ENCODE measurements at regions not wholly inside any gene's neighbourhood (a gene's known extent, or its start where the extent isn't known, plus 50 kb on each side); places are given as distances from the start of the nearest gene placed in this dataset.
"Not testable (repeated sequence)": the region's sequence is repeated elsewhere in the genome, so short reads cannot be mapped to it uniquely, and the experiment has no call there.

DNA sequence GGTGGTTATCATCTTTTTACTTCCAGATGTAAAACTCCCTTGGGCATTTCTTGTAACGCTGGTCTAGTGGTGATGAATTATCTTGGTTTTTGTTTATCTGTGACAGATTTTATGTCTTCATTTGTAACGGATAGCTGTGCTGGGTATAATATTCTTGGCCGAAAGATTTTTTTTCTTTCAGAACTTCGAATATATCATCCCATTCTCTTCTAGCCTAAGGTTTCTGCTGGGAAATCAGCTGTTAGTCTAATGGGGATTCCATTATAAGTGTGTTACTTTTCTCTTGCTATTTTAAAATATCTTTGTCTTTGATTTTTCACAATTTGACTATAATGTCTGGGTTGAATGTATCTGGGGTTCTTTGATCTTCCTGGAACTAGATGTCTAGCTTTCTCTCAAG is 55.4 kb upstream of the CSNK1E start:
- BruUV-seq (replicated peaks); CTCF ChIA-PET (ENCODE audit: low intra/inter-chr PET ratio, low total read pairs): not testable (repeated sequence)
- WGBS (ENCODE audit: low lambda C conversion rate) = 96% methylated on average over 4 of the region's 4 CpGs

DNA sequence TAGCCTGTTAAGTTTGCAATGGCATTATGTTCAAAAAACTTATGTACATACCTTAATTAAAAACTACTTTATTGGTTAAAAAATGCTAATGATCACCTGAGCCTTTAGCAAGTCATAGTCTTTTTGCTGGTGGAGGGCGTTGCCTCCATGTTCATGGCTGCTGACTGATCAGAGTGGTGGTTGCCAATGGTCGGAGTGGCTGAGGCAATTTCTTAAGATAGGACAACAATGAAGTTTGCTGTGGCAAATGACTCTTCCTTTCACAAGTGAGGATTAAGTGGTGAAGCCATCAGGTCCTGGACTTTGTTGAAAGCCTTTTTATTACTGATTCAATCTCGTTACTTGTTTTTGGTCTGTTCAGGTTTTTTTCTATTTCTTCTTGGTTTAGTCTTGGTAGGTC is 53.3 kb upstream of the CSNK1E start:
- intact Hi-C loops (cut with micrococcal nuclease; ENCODE audit: unreplicated experiment); H3K36me3 ChIP-seq (replicated peaks in 1 of 2; ENCODE audit: control insufficient read depth in 1 of 2, insufficient read depth in 2 of 2, low read length in 2 of 2); BruUV-seq (replicated peaks); POLR2A ChIA-PET; FAIRE-seq; ATAC-seq; H2AFZ ChIP-seq (ENCODE audit: low read length); in situ Hi-C loops (cut with HindIII; ENCODE audit: extremely low pct_ligation_motif_present, low pct_unique_long_range_greater_than_20kb); H3K4me3 ChIP-seq (replicated peaks in 1 of 3; ENCODE audit: insufficient read depth in 1 of 3, low read depth in 2 of 3, low read length in 3 of 3); H3K9ac ChIP-seq (ENCODE audit: insufficient read depth, low read depth, low read length); DNase-seq (ENCODE audit: low spot score); H3K27me3 ChIP-seq (ENCODE audit: control insufficient read depth in 1 of 2, insufficient read depth in 2 of 2, low read length in 2 of 2); H3K4me1 ChIP-seq (ENCODE audit: insufficient read depth, low read length); H3K79me2 ChIP-seq (ENCODE audit: insufficient read depth, low read length); CTCF ChIA-PET (ENCODE audit: low intra/inter-chr PET ratio, low total read pairs); H3K4me2 ChIP-seq (ENCODE audit: low read depth, low read length); H3K27ac ChIP-seq (ENCODE audit: extremely low read length, insufficient read depth, low read length); H4K20me1 ChIP-seq (ENCODE audit: insufficient read depth, low read length): not testable (repeated sequence)
- peaks cover 16% of the 10 kb centered on the region for H3K9me3 ChIP-seq (ENCODE audit: low read length)
- WGBS (ENCODE audit: low lambda C conversion rate) = 97% methylated on average over 2 of the region's 3 CpGs

More for the DNA sequence above, 55.4 kb upstream of the CSNK1E start:
- H3K79me2 ChIP-seq (ENCODE audit: insufficient read depth, low read length); in situ Hi-C loops (cut with HindIII; ENCODE audit: extremely low pct_ligation_motif_present, low pct_unique_long_range_greater_than_20kb); H3K4me2 ChIP-seq (ENCODE audit: low read depth, low read length); H3K9ac ChIP-seq (ENCODE audit: insufficient read depth, low read depth, low read length); intact Hi-C loops (cut with micrococcal nuclease; ENCODE audit: unreplicated experiment); POLR2A ChIA-PET; ATAC-seq; H3K27ac ChIP-seq (ENCODE audit: extremely low read length, insufficient read depth, low read length); H3K4me1 ChIP-seq (ENCODE audit: insufficient read depth, low read length); H4K20me1 ChIP-seq (ENCODE audit: insufficient read depth, low read length); DNase-seq (ENCODE audit: low spot score); H3K36me3 ChIP-seq (replicated peaks in 1 of 2; ENCODE audit: control insufficient read depth in 1 of 2, insufficient read depth in 2 of 2, low read length in 2 of 2); H3K4me3 ChIP-seq (replicated peaks in 1 of 3; ENCODE audit: insufficient read depth in 1 of 3, low read depth in 2 of 3, low read length in 3 of 3); H3K27me3 ChIP-seq (ENCODE audit: control insufficient read depth in 1 of 2, insufficient read depth in 2 of 2, low read length in 2 of 2); H2AFZ ChIP-seq (ENCODE audit: low read length); FAIRE-seq: not testable (repeated sequence)
- H3K9me3 ChIP-seq (ENCODE audit: low read length) = peaks cover 16% of the 10 kb centered on the region
- peak; percentile 88; the same call in 1 of the 2 replicates for TF ChIP-seq ZFP1 (CRISPR knock-in tag; IDR thresholded peaks at IDR 0.05)

DNA sequence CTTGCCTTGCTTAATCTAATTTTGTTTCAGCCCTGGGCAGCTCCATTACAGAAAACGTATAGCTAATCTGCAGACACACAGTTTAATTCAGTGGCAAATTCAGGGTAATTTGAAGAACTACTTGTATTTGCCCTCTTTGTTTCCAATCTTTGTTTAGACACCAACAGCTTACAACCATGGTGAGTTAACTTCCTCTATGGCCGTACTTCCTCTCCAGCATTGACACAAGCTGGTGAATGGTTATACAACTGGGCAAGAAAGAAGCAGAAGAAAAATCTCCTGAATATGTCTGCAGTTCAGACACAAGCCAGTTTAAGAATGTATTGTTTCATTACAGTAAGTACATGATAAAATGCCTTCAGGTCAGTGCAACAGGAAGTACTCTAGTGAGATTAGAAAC is 51.9 kb upstream of the CSNK1E start:
- CTCF ChIA-PET (ENCODE audit: low intra/inter-chr PET ratio, low total read pairs); FAIRE-seq; H4K20me1 ChIP-seq (ENCODE audit: insufficient read depth, low read length); in situ Hi-C loops (cut with HindIII; ENCODE audit: extremely low pct_ligation_motif_present, low pct_unique_long_range_greater_than_20kb); H3K79me2 ChIP-seq (ENCODE audit: insufficient read depth, low read length); H3K9ac ChIP-seq (ENCODE audit: insufficient read depth, low read depth, low read length); H3K4me3 ChIP-seq (replicated peaks in 1 of 3; ENCODE audit: insufficient read depth in 1 of 3, low read depth in 2 of 3, low read length in 3 of 3); BruUV-seq (replicated peaks); H3K27me3 ChIP-seq (ENCODE audit: control insufficient read depth in 1 of 2, insufficient read depth in 2 of 2, low read length in 2 of 2); ATAC-seq; H3K36me3 ChIP-seq (replicated peaks in 1 of 2; ENCODE audit: control insufficient read depth in 1 of 2, insufficient read depth in 2 of 2, low read length in 2 of 2); H3K27ac ChIP-seq (ENCODE audit: extremely low read length, insufficient read depth, low read length); DNase-seq (ENCODE audit: low spot score); intact Hi-C loops (cut with micrococcal nuclease; ENCODE audit: unreplicated experiment); H3K4me1 ChIP-seq (ENCODE audit: insufficient read depth, low read length); POLR2A ChIA-PET; H3K4me2 ChIP-seq (ENCODE audit: low read depth, low read length); H2AFZ ChIP-seq (ENCODE audit: low read length): not testable (repeated sequence)
- 91% methylated on average over 1 of the region's 2 CpGs for WGBS (ENCODE audit: low lambda C conversion rate)
- peaks cover 16% of the 10 kb centered on the region for H3K9me3 ChIP-seq (ENCODE audit: low read length)
